GM19240 (cell line): ENCODE measurements at regions not wholly inside any gene's neighbourhood (a gene's known extent, or its start where the extent isn't known, plus 50 kb on each side); places are given as distances from the start of the nearest gene placed in this dataset.
"Not testable (repeated sequence)": the region's sequence is repeated elsewhere in the genome, so short reads cannot be mapped to it uniquely, and the experiment has no call there.

Source experiments
- DNase-seq: peaks from one replicate; pipeline ENCODE4 v3.0.0; 2011; ENCODE audit warnings: low spot score; ENCODE audit not compliant: insufficient read length

- no peak for DNase-seq
These were observed 2512.0 kb downstream of the PCDH9 start for GRCh38 chr13:64718116-64718515.

GRCh38 chr13:64716936-64717335 is 2513.2 kb downstream of the PCDH9 start:
- DNase-seq = no peak

GRCh38 chr13:64709079-64709478 is 2521.1 kb downstream of the PCDH9 start:
- DNase-seq = no peak

- DNase-seq = no peak
These were observed 2526.0 kb downstream of the PCDH9 start for GRCh38 chr13:64704121-64704649.

GRCh38 chr13:64697226-64697625 is 2532.9 kb downstream of the PCDH9 start:
- DNase-seq = no peak

GRCh38 chr13:64688893-64689677 is 2541.1 kb downstream of the PCDH9 start:
- no peak for DNase-seq

GRCh38 chr13:64686536-64686935 is 2543.6 kb downstream of the PCDH9 start:
- DNase-seq = not testable (repeated sequence)

- DNase-seq = no peak
These were observed 2545.3 kb downstream of the PCDH9 start for GRCh38 chr13:64684685-64685431.

GRCh38 chr13:64684108-64684507 is 2546.0 kb downstream of the PCDH9 start:
- DNase-seq = no peak

- no peak for DNase-seq
These were observed 2549.4 kb downstream of the PCDH9 start for GRCh38 chr13:64680739-64681138.

GRCh38 chr13:64675255-64675892 is 2554.8 kb downstream of the PCDH9 start:
- no peak for DNase-seq

GRCh38 chr13:64674126-64674525 is 2556.0 kb downstream of the PCDH9 start:
- no peak for DNase-seq

- no peak for DNase-seq
These were observed 2557.4 kb downstream of the PCDH9 start for GRCh38 chr13:64672751-64673150.

GRCh38 chr13:64662887-64663593 is 2567.1 kb downstream of the PCDH9 start:
- no peak for DNase-seq

- no peak for DNase-seq
These were observed 2581.8 kb downstream of the PCDH9 start for GRCh38 chr13:64648293-64648692.

GRCh38 chr13:64643066-64643465 is 2587.1 kb downstream of the PCDH9 start:
- DNase-seq = no peak

GRCh38 chr13:64640002-64640401 is 2590.1 kb downstream of the PCDH9 start:
- no peak for DNase-seq

GRCh38 chr13:64639206-64639605 is 2590.9 kb downstream of the PCDH9 start:
- no peak for DNase-seq

GRCh38 chr13:64633948-64634347 is 2596.2 kb downstream of the PCDH9 start:
- DNase-seq = no peak

GRCh38 chr13:64627654-64628053 is 2602.5 kb downstream of the PCDH9 start:
- DNase-seq = no peak

GRCh38 chr13:64626105-64626504 is 2604.0 kb downstream of the PCDH9 start:
- DNase-seq = no peak
